Right lobe of liver (tissue), 6 donors: ENCODE measurements at regions not wholly inside any gene's neighbourhood (a gene's known extent, or its start where the extent isn't known, plus 50 kb on each side); places are given as distances from the start of the nearest gene placed in this dataset.
"Not testable (repeated sequence)": the region's sequence is repeated elsewhere in the genome, so short reads cannot be mapped to it uniquely, and the experiment has no call there.

ENCODE experiments used
- ATAC-seq, 4 donors: fragments of 200-7000 bp; cut with Tn5 transposase; one replicate each; pipeline ENCODE4 v1.9.1; 2020; ENCODE audit warnings: mild to moderate bottlenecking in 4 of 4, moderate library complexity in 4 of 4
- DNase-seq, 3 donors: peaks; one replicate each; pipeline ENCODE4 v3.0.0-alpha.2; 2020
- H3K27ac ChIP-seq, 3 donors: fragments of 200-600 bp; one replicate each; pipeline ENCODE4 v1.8.0; 2022
- H3K27me3 ChIP-seq, 2 donors: fragments of 200-600 bp; one replicate each; pipeline ENCODE4 v1.8.0; 2022
- H3K36me3 ChIP-seq, 4 donors: fragments of 200-600 bp; sonication (generic) in 1 of 4; one replicate each; pipeline versions ENCODE4 v1.5.1 to v1.8.0; 2017 to 2022; ENCODE audit warnings: control low read depth in 1 of 4
- H3K4me1 ChIP-seq, 4 donors: fragments of 200-600 bp; sonication (generic) in 1 of 4; one replicate each; pipeline versions ENCODE4 v1.5.1 to v1.8.0; 2017 to 2022; ENCODE audit warnings: control low read depth in 1 of 4
- H3K4me3 ChIP-seq, 3 donors: fragments of 200-600 bp; one replicate each; pipeline ENCODE4 v1.8.0; 2022
- H3K9me3 ChIP-seq, 4 donors: fragments of 200-600 bp; sonication (generic) in 1 of 4; one replicate each; pipeline versions ENCODE4 v1.5.1 to v1.8.0; 2017 to 2022; ENCODE audit warnings: control low read depth in 1 of 4
- CTCF ChIP-seq, 4 donors: fragments of 200-600 bp in 3 of 4; fragments of 450-650 bp in 1 of 4; IDR thresholded peaks; one replicate each; pipeline versions ENCODE4 v1.5.1 to v1.8.0; 2016 to 2022; ENCODE audit warnings: antibody characterized with exemption in 4 of 4, mild to moderate bottlenecking in 2 of 4
- POLR2A ChIP-seq: fragments of 450-650 bp; IDR thresholded peaks from one replicate; pipeline ENCODE4 v1.6.1; 2017; ENCODE audit warnings: antibody characterized with exemption, mild to moderate bottlenecking
- WGBS: methylation state at CpG from one replicate; pipeline ENCODE4 v1.1.6; 2018; ENCODE audit warnings: low coverage, low lambda C conversion rate; ENCODE audit not compliant: insufficient coverage; ENCODE audit errors: missing lambda C conversion rate; 5-methylcytosine and 5-hydroxymethylcytosine counted together
- intact Hi-C, 2 donors: fragments of 100-400 bp; cut with DNase I; formaldehyde crosslinking; loops; one replicate each; pipeline versions ENCODE4 v1.11.2 to v1.14.1; 2022
- donor health status: DM: no; HTN: yes; CAD: no.
- donor health status: DM: no; HTN: no; CAD: no.
- donor health status: DM: no; HTN: no; CAD: no.
- donor health status: DM: no; HTN: yes; CAD: no.
- donor health status: DM: no; HTN: yes; CAD: no.

GRCh38 chr13:65217471-65217995 is 2012.6 kb downstream of the PCDH9 start:
- no peak for DNase-seq
- H3K4me1 ChIP-seq, result no peaks in the 10 kb centered on the region
- H3K27ac ChIP-seq, result no peak overlapping the region
- intact Hi-C loops, result no loop called here
- no peak for ATAC-seq
- H3K4me3 ChIP-seq, result no peak overlapping the region
- no peaks in the 10 kb centered on the region for H3K36me3 ChIP-seq
- WGBS, result 60% methylated on average over 7 of the region's 7 CpGs
- H3K27me3 ChIP-seq, result no peaks in the 10 kb centered on the region
- no peaks in the 10 kb centered on the region for H3K9me3 ChIP-seq
- TF ChIP-seq CTCF (IDR thresholded peaks at IDR 0.05) (no peak), POLR2A (no peak)

- peak in 1 of 4 donors; percentile 28 for ATAC-seq
- peak in 2 of 4 donors; percentile 11 to 19 for TF ChIP-seq CTCF (IDR thresholded peaks at IDR 0.05)
These were observed 2027.3 kb downstream of the PCDH9 start for GRCh38 chr13:65202845-65203244.

GRCh38 chr13:65188721-65189120 is 2041.4 kb downstream of the PCDH9 start:
- intact Hi-C loops, result no loop called here
- H3K27me3 ChIP-seq, result no peaks in the 10 kb centered on the region
- DNase-seq (no peak), ATAC-seq (no peak)
- H3K27ac ChIP-seq, result no peak overlapping the region
- 48% methylated on average over 3 of the region's 3 CpGs for WGBS
- H3K4me1 ChIP-seq, result no peaks in the 10 kb centered on the region
- H3K36me3 ChIP-seq, result no peaks in the 10 kb centered on the region
- H3K4me3 ChIP-seq, result no peak overlapping the region
- H3K9me3 ChIP-seq, result no peaks in the 10 kb centered on the region
- no peak for TF ChIP-seq CTCF (IDR thresholded peaks at IDR 0.05)
- TF ChIP-seq POLR2A, result no peak

More at GRCh38 chr13:65202845-65203244, 2027.3 kb downstream of the PCDH9 start:
- intact Hi-C loops, H3K4me3 ChIP-seq, H3K9me3 ChIP-seq, H3K27ac ChIP-seq, H3K27me3 ChIP-seq, H3K36me3 ChIP-seq, H3K4me1 ChIP-seq: not testable (repeated sequence)
- DNase-seq, result peak in 1 of 3 donors; percentile 41
- 30% methylated on average over 2 of the region's 2 CpGs for WGBS

- no peak for ATAC-seq
- Histone ChIP-seq H3K9me3 (no peaks in the 10 kb centered on the region), H3K27me3 (no peaks in the 10 kb centered on the region), H3K4me1 (no peaks in the 10 kb centered on the region), H3K27ac (no peak overlapping the region), H3K4me3 (no peak overlapping the region), H3K36me3 (no peaks in the 10 kb centered on the region)
- intact Hi-C loops, result no loop called here
- TF ChIP-seq POLR2A (no peak), CTCF (IDR thresholded peaks at IDR 0.05) (no peak)
- DNase-seq, result no peak
- WGBS, result 36% methylated on average over 3 of the region's 3 CpGs
These were observed 2062.1 kb downstream of the PCDH9 start for GRCh38 chr13:65168026-65168425.

DNA sequence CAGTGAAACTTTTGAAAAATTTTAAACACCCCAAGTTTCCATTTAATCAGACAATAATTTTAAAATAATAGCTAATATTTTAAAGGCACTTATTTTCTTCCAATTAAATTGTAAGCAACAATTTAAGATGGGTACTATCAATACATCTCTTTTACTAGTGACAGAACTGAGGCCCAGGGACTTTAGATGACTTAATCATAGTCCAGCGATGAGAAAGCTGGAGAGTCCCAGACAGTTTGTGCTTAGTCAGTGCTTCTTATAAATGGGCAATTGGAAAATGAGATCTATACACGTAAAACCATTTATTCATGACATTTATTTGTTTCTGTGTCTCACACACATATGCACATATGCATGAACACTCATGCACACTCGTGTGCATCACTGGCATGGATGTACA is 2063.5 kb downstream of the PCDH9 start:
- Histone ChIP-seq H3K36me3 (no peaks in the 10 kb centered on the region), H3K4me1 (no peaks in the 10 kb centered on the region), H3K9me3 (no peaks in the 10 kb centered on the region), H3K27ac (no peak overlapping the region), H3K27me3 (no peaks in the 10 kb centered on the region), H3K4me3 (no peak overlapping the region)
- 43% methylated on average over 3 of the region's 3 CpGs for WGBS
- no peak for DNase-seq
- TF ChIP-seq CTCF (IDR thresholded peaks at IDR 0.05), result no peak
- no peak for TF ChIP-seq POLR2A
- intact Hi-C loops, result no loop called here
- no peak for ATAC-seq
